A673 (cell line): ENCODE measurements at regions not wholly inside any gene's neighbourhood (a gene's known extent, or its start where the extent isn't known, plus 50 kb on each side); places are given as distances from the start of the nearest gene placed in this dataset.

Experiments
- BruUV-seq: library from RNA; stranded (reverse); fragments of 400-500 nt; replicated peaks from 2 replicates; lab custom pipeline; 2021; lab: Mats Ljungman, UMichigan
- CTCF ChIA-PET: fragments of 300-600 bp; sonication (Branson Sonifier 250); formaldehyde crosslinking; loops from one replicate; lab custom pipeline; 2022; ENCODE audit warnings: antibody characterized with exemption; lab: Charles Lee
- POLR2A ChIA-PET: fragments of 300-600 bp; sonication (Branson Sonifier 250); formaldehyde crosslinking; loops from one replicate; lab custom pipeline; 2022; ENCODE audit warnings: antibody characterized with exemption; ENCODE audit not compliant: low non-redundant PET; lab: Charles Lee
- DNase-seq: peaks from one replicate; pipeline ENCODE4 v3.0.0-alpha.2; 2015; ENCODE audit warnings: low spot score
- H3K27ac ChIP-seq: fragments of 200-600 bp; sonication (generic); 2 replicates; pipeline ENCODE4 v1.5.1; 2016; ENCODE audit warnings: mixed run types, low read depth, mild to moderate bottlenecking, mixed read lengths, antibody characterized with exemption, low read length; ENCODE audit not compliant: poor library complexity, severe bottlenecking
- H3K27me3 ChIP-seq: fragments of 200-600 bp; sonication (generic); replicated peaks from 2 replicates; pipeline ENCODE4 v1.6.1; 2017; ENCODE audit warnings: mixed run types, low read depth, mild to moderate bottlenecking, mixed read lengths, antibody characterized with exemption, low read length; ENCODE audit not compliant: insufficient read depth, poor library complexity
- H3K36me3 ChIP-seq: fragments of 200-600 bp; sonication (generic); 2 replicates; pipeline ENCODE4 v1.6.1; 2016; ENCODE audit warnings: mixed run types, mild to moderate bottlenecking, mixed read lengths, antibody characterized with exemption, low read length; ENCODE audit not compliant: insufficient read depth, poor library complexity, severe bottlenecking
- H3K4me1 ChIP-seq: fragments of 200-600 bp; sonication (generic); 2 replicates; pipeline ENCODE4 v1.6.1; 2017; ENCODE audit warnings: mixed run types, mild to moderate bottlenecking, mixed read lengths, antibody characterized with exemption, low read length; ENCODE audit not compliant: insufficient read depth, poor library complexity, severe bottlenecking
- H3K4me3 ChIP-seq: fragments of 200-600 bp; sonication (generic); 2 replicates; pipeline ENCODE4 v1.5.1; 2016; ENCODE audit warnings: low read depth, mixed run types, mild to moderate bottlenecking, mixed read lengths, low read length; ENCODE audit not compliant: poor library complexity, severe bottlenecking
- H3K9me3 ChIP-seq: fragments of 200-600 bp; sonication (generic); 2 replicates; pipeline ENCODE4 v1.6.1; 2016; ENCODE audit warnings: mixed run types, low read depth, mild to moderate bottlenecking, mixed read lengths, antibody characterized with exemption, low read length; ENCODE audit not compliant: poor library complexity, severe bottlenecking
- CTCF ChIP-seq: fragments of 300-800, 200-600 bp; sonication (generic); conservative IDR thresholded peaks from 2 replicates; pipeline ENCODE4 v1.5.1; 2017; ENCODE audit warnings: low read depth, mild to moderate bottlenecking, antibody characterized with exemption, low read length, moderate library complexity, mixed read lengths
- EZH2 ChIP-seq: fragments of 200-600 bp; sonication (generic); IDR thresholded peaks from 2 replicates; pipeline ENCODE4 v1.6.1; 2017; ENCODE audit warnings: borderline replicate concordance, low read depth, mild to moderate bottlenecking, mixed read lengths, antibody characterized with exemption, low read length; ENCODE audit not compliant: poor library complexity, severe bottlenecking
- intact Hi-C: fragments of 100-400 bp; cut with micrococcal nuclease; formaldehyde crosslinking; loops from one replicate; pipeline ENCODE4 v1.10.0; 2022; ENCODE audit not compliant: unreplicated experiment

GRCh38 chr7:94245500-94245899 is 149.2 kb upstream of the COL1A2 start:
- BruUV-seq: no TSS peak
- no peaks in the 10 kb centered on the region for H3K27me3 ChIP-seq
- DNase-seq: no peak
- no peak overlapping the region for H3K27ac ChIP-seq
- TF ChIP-seq EZH2: no peak
- TF ChIP-seq CTCF: no peak
- no peak overlapping the region for H3K4me3 ChIP-seq
- intact Hi-C loops: no loop called here
- no peaks in the 10 kb centered on the region for H3K4me1 ChIP-seq
- H3K9me3 ChIP-seq: no peaks in the 10 kb centered on the region
- no peaks in the 10 kb centered on the region for H3K36me3 ChIP-seq
- ChIA-PET POLR2A (no interaction called here), CTCF (no interaction called here)

GRCh38 chr7:94247970-94248369 is 146.7 kb upstream of the COL1A2 start:
- DNase-seq: no peak
- CTCF ChIA-PET: no interaction called here
- no peak overlapping the region for H3K4me3 ChIP-seq
- H3K27ac ChIP-seq: no peak overlapping the region
- POLR2A ChIA-PET: no interaction called here
- no peaks in the 10 kb centered on the region for H3K27me3 ChIP-seq
- BruUV-seq: no TSS peak
- peaks cover 9% of the 10 kb centered on the region for H3K4me1 ChIP-seq
- TF ChIP-seq CTCF: no peak
- no peak for TF ChIP-seq EZH2
- intact Hi-C loops: no loop called here
- H3K9me3 ChIP-seq: no peaks in the 10 kb centered on the region
- no peaks in the 10 kb centered on the region for H3K36me3 ChIP-seq

GRCh38 chr7:94249631-94250030 is 145.1 kb upstream of the COL1A2 start:
- H3K4me3 ChIP-seq: no peak overlapping the region
- POLR2A ChIA-PET: no interaction called here
- H3K9me3 ChIP-seq: no peaks in the 10 kb centered on the region
- no peak overlapping the region for H3K27ac ChIP-seq
- no peaks in the 10 kb centered on the region for H3K27me3 ChIP-seq
- CTCF ChIA-PET: no interaction called here
- TF ChIP-seq CTCF: no peak
- no peak for TF ChIP-seq EZH2
- peaks cover 19% of the 10 kb centered on the region for H3K4me1 ChIP-seq
- intact Hi-C loops: no loop called here
- DNase-seq: no peak
- no TSS peak for BruUV-seq
- H3K36me3 ChIP-seq: no peaks in the 10 kb centered on the region
